ENCODE measurements at regions not wholly inside any gene's neighbourhood (a gene's known extent, or its start where the extent isn't known, plus 50 kb on each side); places are given as distances from the start of the nearest gene placed in this dataset.
"Not testable (repeated sequence)": the region's sequence is repeated elsewhere in the genome, so short reads cannot be mapped to it uniquely, and the experiment has no call there.

- no peak for TF ChIP-seq CTCF (IDR thresholded peaks at IDR 0.05)
- Histone ChIP-seq H3K4me1 (no peaks in the 10 kb centered on the region), H3K27me3 (no peaks in the 10 kb centered on the region), H3K9me3 (no peaks in the 10 kb centered on the region), H3K36me3 (no peaks in the 10 kb centered on the region), H3K27ac (no peak overlapping the region), H3K4me3 (no peak overlapping the region)
- no peak for DNase-seq (ENCODE audit: low spot score in 2 of 2)
- intact Hi-C loops (cut with DNase I) = no loop called here
Observed at GRCh38 chr1:209171151-209171550, 412.4 kb upstream of the CAMK1G start.

- no peak overlapping the region for H3K4me3 ChIP-seq
- H3K36me3 ChIP-seq = no peaks in the 10 kb centered on the region
- no peak overlapping the region for H3K27ac ChIP-seq
- intact Hi-C loops (cut with DNase I) = no loop called here
- H3K4me1 ChIP-seq = no peaks in the 10 kb centered on the region
- no peak for TF ChIP-seq CTCF (IDR thresholded peaks at IDR 0.05)
- H3K9me3 ChIP-seq = no peaks in the 10 kb centered on the region
- H3K27me3 ChIP-seq = no peaks in the 10 kb centered on the region
- DNase-seq (ENCODE audit: low spot score in 2 of 2) = no peak
Observed at GRCh38 chr1:209172286-209172685, 411.2 kb upstream of the CAMK1G start.

- H3K36me3 ChIP-seq; DNase-seq (ENCODE audit: low spot score in 2 of 2); H3K4me3 ChIP-seq; H3K4me1 ChIP-seq; H3K27me3 ChIP-seq; intact Hi-C loops (cut with DNase I); H3K9me3 ChIP-seq; H3K27ac ChIP-seq: not testable (repeated sequence)
Observed at GRCh38 chr1:209172792-209173542, 410.5 kb upstream of the CAMK1G start.

- H3K27ac ChIP-seq; H3K4me3 ChIP-seq; H3K4me1 ChIP-seq; DNase-seq (ENCODE audit: low spot score in 2 of 2); H3K36me3 ChIP-seq; H3K27me3 ChIP-seq; intact Hi-C loops (cut with DNase I); H3K9me3 ChIP-seq: not testable (repeated sequence)
Observed at GRCh38 chr1:209173796-209174195, 409.7 kb upstream of the CAMK1G start.

GRCh38 chr1:209176866-209177430, 406.6 kb upstream of the CAMK1G start:
- no peak overlapping the region for H3K27ac ChIP-seq
- no peak for TF ChIP-seq CTCF (IDR thresholded peaks at IDR 0.05)
- no peak overlapping the region for H3K4me3 ChIP-seq
- intact Hi-C loops (cut with DNase I) = no loop called here
- H3K4me1 ChIP-seq = no peaks in the 10 kb centered on the region
- H3K36me3 ChIP-seq = no peaks in the 10 kb centered on the region
- no peaks in the 10 kb centered on the region for H3K9me3 ChIP-seq
- no peaks in the 10 kb centered on the region for H3K27me3 ChIP-seq
- no peak for DNase-seq (ENCODE audit: low spot score in 2 of 2)

GRCh38 chr1:209183195-209183594, 400.3 kb upstream of the CAMK1G start:
- intact Hi-C loops (cut with DNase I) = no loop called here
- no peak for DNase-seq (ENCODE audit: low spot score in 2 of 2)

More at GRCh38 chr1:209183195-209183594, 400.3 kb upstream of the CAMK1G start:
- no peak for TF ChIP-seq CTCF (IDR thresholded peaks at IDR 0.05)
- Histone ChIP-seq H3K4me1 (no peaks in the 10 kb centered on the region), H3K36me3 (no peaks in the 10 kb centered on the region), H3K27ac (no peak overlapping the region), H3K4me3 (no peak overlapping the region), H3K9me3 (no peaks in the 10 kb centered on the region), H3K27me3 (no peaks in the 10 kb centered on the region)

All from ascending aorta (tissue), 2 donors.